ENCODE measurements at regions not wholly inside any gene's neighbourhood (a gene's known extent, or its start where the extent isn't known, plus 50 kb on each side); places are given as distances from the start of the nearest gene placed in this dataset.

DNA sequence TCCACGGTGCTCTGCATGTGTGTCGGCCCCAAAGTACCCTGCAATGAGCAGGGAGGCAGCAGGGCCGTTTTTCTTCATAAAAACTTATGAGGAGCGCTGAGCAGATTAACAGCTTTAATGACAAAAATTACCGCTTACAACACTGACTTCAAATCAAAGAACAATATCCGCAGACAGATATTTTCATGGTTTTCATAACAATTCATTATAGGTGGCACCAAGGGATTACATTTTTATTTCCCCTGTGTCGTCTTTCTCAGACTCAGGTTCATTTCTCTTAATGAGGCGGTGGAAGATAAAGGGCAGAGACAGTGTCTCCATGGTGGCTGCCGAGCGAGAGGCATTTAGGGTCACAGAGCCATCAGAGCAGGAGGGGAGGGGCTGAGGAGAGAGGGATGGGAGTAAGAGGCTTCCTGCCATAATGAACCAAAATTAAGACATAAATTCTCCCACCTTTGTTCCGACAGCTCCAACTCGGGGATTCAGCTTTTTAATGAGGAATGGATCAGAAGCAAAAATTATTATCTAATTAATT is 240.7 kb upstream of the CLINT1 start:
- no peak for TF ChIP-seq HDAC6 (IDR thresholded peaks at IDR 0.05; ENCODE audit: unreplicated experiment)
- no peak for TF ChIP-seq SMARCA5 (IDR thresholded peaks at IDR 0.05)
- TF ChIP-seq, protein P1, sequence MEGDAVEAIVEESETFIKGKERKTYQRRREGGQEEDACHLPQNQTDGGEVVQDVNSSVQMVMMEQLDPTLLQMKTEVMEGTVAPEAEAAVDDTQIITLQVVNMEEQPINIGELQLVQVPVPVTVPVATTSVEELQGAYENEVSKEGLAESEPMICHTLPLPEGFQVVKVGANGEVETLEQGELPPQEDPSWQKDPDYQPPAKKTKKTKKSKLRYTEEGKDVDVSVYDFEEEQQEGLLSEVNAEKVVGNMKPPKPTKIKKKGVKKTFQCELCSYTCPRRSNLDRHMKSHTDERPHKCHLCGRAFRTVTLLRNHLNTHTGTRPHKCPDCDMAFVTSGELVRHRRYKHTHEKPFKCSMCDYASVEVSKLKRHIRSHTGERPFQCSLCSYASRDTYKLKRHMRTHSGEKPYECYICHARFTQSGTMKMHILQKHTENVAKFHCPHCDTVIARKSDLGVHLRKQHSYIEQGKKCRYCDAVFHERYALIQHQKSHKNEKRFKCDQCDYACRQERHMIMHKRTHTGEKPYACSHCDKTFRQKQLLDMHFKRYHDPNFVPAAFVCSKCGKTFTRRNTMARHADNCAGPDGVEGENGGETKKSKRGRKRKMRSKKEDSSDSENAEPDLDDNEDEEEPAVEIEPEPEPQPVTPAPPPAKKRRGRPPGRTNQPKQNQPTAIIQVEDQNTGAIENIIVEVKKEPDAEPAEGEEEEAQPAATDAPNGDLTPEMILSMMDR (IDR thresholded peaks at IDR 0.05 in 2 of 3, conservative IDR thresholded peaks at IDR 0.05 in 1 of 3; ENCODE audit: control insufficient read depth in 2 of 3, extremely low read depth in 1 of 3, insufficient read depth in 1 of 3, low read depth in 3 of 3, low read length in 3 of 3): no peak
- no peak for TF ChIP-seq NFYB (IDR thresholded peaks at IDR 0.05; ENCODE audit: insufficient read depth, low read depth, low read length)
- TF ChIP-seq, protein P2, sequence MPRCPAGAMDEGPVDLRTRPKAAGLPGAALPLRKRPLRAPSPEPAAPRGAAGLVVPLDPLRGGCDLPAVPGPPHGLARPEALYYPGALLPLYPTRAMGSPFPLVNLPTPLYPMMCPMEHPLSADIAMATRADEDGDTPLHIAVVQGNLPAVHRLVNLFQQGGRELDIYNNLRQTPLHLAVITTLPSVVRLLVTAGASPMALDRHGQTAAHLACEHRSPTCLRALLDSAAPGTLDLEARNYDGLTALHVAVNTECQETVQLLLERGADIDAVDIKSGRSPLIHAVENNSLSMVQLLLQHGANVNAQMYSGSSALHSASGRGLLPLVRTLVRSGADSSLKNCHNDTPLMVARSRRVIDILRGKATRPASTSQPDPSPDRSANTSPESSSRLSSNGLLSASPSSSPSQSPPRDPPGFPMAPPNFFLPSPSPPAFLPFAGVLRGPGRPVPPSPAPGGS (IDR thresholded peaks at IDR 0.05; ENCODE audit: borderline replicate concordance, insufficient read depth, low read depth, low read length, poor library complexity, severe bottlenecking): no peak
- no peak for TF ChIP-seq JUND (IDR thresholded peaks at IDR 0.05; ENCODE audit: low read depth, low read length)
- TF ChIP-seq, protein P3, sequence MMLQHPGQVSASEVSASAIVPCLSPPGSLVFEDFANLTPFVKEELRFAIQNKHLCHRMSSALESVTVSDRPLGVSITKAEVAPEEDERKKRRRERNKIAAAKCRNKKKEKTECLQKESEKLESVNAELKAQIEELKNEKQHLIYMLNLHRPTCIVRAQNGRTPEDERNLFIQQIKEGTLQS (IDR thresholded peaks at IDR 0.05; ENCODE audit: borderline replicate concordance, extremely low read depth, low read depth, low read length): no peak
- TF ChIP-seq CBX5 (IDR thresholded peaks at IDR 0.05; ENCODE audit: low read depth): no peak
- no peak for TF ChIP-seq GABPA (IDR thresholded peaks at IDR 0.05; ENCODE audit: low read depth)
- no peak for TF ChIP-seq POLR2A (IDR thresholded peaks at IDR 0.05; ENCODE audit: low read depth, low read length)
- TF ChIP-seq TARDBP (IDR thresholded peaks at IDR 0.05; ENCODE audit: borderline replicate concordance): no peak
